OCI-LY3 (cell line): ENCODE measurements at regions not wholly inside any gene's neighbourhood (a gene's known extent, or its start where the extent isn't known, plus 50 kb on each side); places are given as distances from the start of the nearest gene placed in this dataset.

Experiments
- H2AFZ ChIP-seq: fragments of 200-600, 300-600 bp; shearing (Covaris generic); 2 replicates; pipeline ENCODE4 v1.6.0; 2014; ENCODE audit warnings: antibody characterized with exemption, low read depth, low read length
- H3K27ac ChIP-seq: fragments of 200-600, 300-600 bp; sonication (generic); 2 replicates; pipeline ENCODE4 v1.5.1; 2014; ENCODE audit warnings: mild to moderate bottlenecking, low read length, moderate library complexity, mixed read lengths
- H3K27me3 ChIP-seq: fragments of 200-600, 300-600 bp; sonication (generic); 2 replicates; pipeline ENCODE4 v1.6.1; 2014; ENCODE audit warnings: low read depth, low read length, mixed read lengths
- H3K36me3 ChIP-seq: fragments of 200-600, 300-600 bp; sonication (generic); replicated peaks from 2 replicates; pipeline ENCODE3; 2014; ENCODE audit warnings: low read depth, low read length, mixed read lengths
- H3K4me1 ChIP-seq: fragments of 300-600, 200-600 bp; sonication (generic); 2 replicates; pipeline ENCODE4 v1.6.1; 2014; ENCODE audit warnings: low read length, mixed read lengths
- H3K4me2 ChIP-seq: fragments of 200-600, 300-600 bp; sonication (generic); 2 replicates; pipeline ENCODE4 v1.6.1; 2014; ENCODE audit warnings: low read length, mixed read lengths
- H3K4me3 ChIP-seq: fragments of 300-600, 200-600 bp; sonication (generic); 2 replicates; pipeline ENCODE4 v1.5.1; 2014; ENCODE audit warnings: antibody characterized with exemption, mild to moderate bottlenecking, low read length, moderate library complexity
- H3K79me2 ChIP-seq: fragments of 300-600, 200-600 bp; shearing (Covaris generic); 2 replicates; pipeline ENCODE4 v1.6.1; 2014; ENCODE audit warnings: mild to moderate bottlenecking, low read length, mixed read lengths
- H3K9ac ChIP-seq: fragments of 300-600, 200-600 bp; shearing (Covaris generic); 2 replicates; pipeline ENCODE4 v1.6.0; 2014; ENCODE audit warnings: mild to moderate bottlenecking, low read length, moderate library complexity
- H3K9me3 ChIP-seq: fragments of 200-600, 300-600 bp; shearing (Covaris generic); 2 replicates; pipeline ENCODE4 v1.6.1; 2014; ENCODE audit warnings: low read length, mixed read lengths; ENCODE audit not compliant: insufficient read depth
- H4K20me1 ChIP-seq: fragments of 200-600, 300-600 bp; sonication (generic); 2 replicates; pipeline ENCODE4 v1.6.1; 2016; ENCODE audit warnings: low read length, mixed read lengths; ENCODE audit not compliant: insufficient read depth
- CTCF ChIP-seq: fragments of 200-600, 300-600 bp; sonication (generic); IDR thresholded peaks from 2 replicates; pipeline ENCODE4 v1.5.1; 2014; ENCODE audit warnings: antibody characterized with exemption, low read length, low read depth
- EZH2phosphoT487 ChIP-seq: fragments of 200-600 bp; shearing (Covaris generic); IDR thresholded peaks from 2 replicates; pipeline ENCODE4 v1.6.1; 2018; ENCODE audit warnings: antibody characterized with exemption, mixed run types, low read depth

DNA sequence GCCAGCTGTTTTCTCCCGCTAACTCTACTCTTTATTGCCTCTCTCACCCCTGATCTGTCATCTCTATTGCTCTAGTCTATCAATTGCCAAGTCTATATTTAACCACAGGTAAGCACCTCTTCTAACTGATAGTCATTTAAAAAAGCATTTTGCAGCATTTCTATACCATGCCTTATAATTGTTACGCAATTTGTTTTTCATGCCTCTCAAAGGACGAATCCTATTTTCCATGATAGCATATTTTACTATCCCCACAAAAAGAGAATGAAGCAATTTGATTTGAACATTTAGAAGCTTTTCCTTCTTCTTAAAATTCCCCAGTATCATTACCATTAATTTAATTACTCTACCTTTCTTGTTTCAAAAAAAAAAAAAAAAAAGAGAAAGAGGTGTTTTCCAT is 432.8 kb upstream of the ZP4 start:
- Histone ChIP-seq H3K9me3 (no peaks in the 10 kb centered on the region), H3K4me3 (no peak overlapping the region), H3K9ac (no peak overlapping the region), H3K4me1 (no peaks in the 10 kb centered on the region), H2AFZ (no peak overlapping the region), H3K36me3 (no peaks in the 10 kb centered on the region), H3K27me3 (no peaks in the 10 kb centered on the region), H4K20me1 (no peaks in the 10 kb centered on the region), H3K27ac (no peak overlapping the region), H3K4me2 (no peak overlapping the region), H3K79me2 (no peaks in the 10 kb centered on the region)
- TF ChIP-seq CTCF (no peak), EZH2phosphoT487 (no peak)

GRCh38 chr1:238319957-238320356 is 429.2 kb upstream of the ZP4 start:
- Histone ChIP-seq H3K4me2 (no peak overlapping the region), H3K79me2 (no peaks in the 10 kb centered on the region), H3K36me3 (no peaks in the 10 kb centered on the region), H3K9ac (no peak overlapping the region), H2AFZ (no peak overlapping the region), H3K27ac (no peak overlapping the region), H3K4me1 (no peaks in the 10 kb centered on the region), H3K27me3 (no peaks in the 10 kb centered on the region), H3K9me3 (no peaks in the 10 kb centered on the region), H3K4me3 (no peak overlapping the region), H4K20me1 (no peaks in the 10 kb centered on the region)
- TF ChIP-seq EZH2phosphoT487 (no peak), CTCF (no peak)

- H3K4me2 ChIP-seq, result no peak overlapping the region
- no peak overlapping the region for H3K9ac ChIP-seq
- no peak overlapping the region for H3K27ac ChIP-seq
Measured at GRCh38 chr1:238318294-238319110, 427.8 kb upstream of the ZP4 start.

DNA sequence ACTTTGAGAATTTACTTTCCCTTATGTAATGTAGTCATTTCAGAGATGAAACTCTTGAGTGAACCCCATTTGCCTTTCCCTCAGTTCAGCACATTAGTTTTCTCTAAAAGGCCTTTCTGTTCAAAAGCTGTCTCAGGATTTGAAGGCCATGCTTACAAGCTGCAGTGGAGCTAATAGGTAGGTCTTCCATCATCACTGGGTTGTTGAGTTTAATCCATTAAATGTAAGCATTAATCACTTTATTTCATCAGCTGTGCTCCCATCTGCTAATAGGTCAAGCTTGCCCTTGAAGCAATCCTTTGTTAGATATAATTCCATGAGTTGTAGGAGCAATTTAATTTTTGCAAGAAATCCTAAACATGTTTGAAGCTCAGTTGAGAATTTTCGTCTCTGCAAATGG is 422.2 kb upstream of the ZP4 start:
- no peak overlapping the region for H3K4me3 ChIP-seq
- H3K9me3 ChIP-seq, result no peaks in the 10 kb centered on the region
- no peaks in the 10 kb centered on the region for H4K20me1 ChIP-seq
- no peak overlapping the region for H3K27ac ChIP-seq
- no peaks in the 10 kb centered on the region for H3K36me3 ChIP-seq
- TF ChIP-seq CTCF (no peak), EZH2phosphoT487 (no peak)
- H3K9ac ChIP-seq, result no peak overlapping the region
- H3K4me1 ChIP-seq, result no peaks in the 10 kb centered on the region
- no peak overlapping the region for H2AFZ ChIP-seq
- no peaks in the 10 kb centered on the region for H3K79me2 ChIP-seq
- no peaks in the 10 kb centered on the region for H3K27me3 ChIP-seq
- no peak overlapping the region for H3K4me2 ChIP-seq

More at GRCh38 chr1:238318294-238319110, 427.8 kb upstream of the ZP4 start:
- no peaks in the 10 kb centered on the region for H3K9me3 ChIP-seq
- H3K4me3 ChIP-seq, result no peak overlapping the region
- no peaks in the 10 kb centered on the region for H4K20me1 ChIP-seq
- H3K36me3 ChIP-seq, result no peaks in the 10 kb centered on the region
- H3K4me1 ChIP-seq, result no peaks in the 10 kb centered on the region
- H3K27me3 ChIP-seq, result no peaks in the 10 kb centered on the region
- TF ChIP-seq CTCF (no peak), EZH2phosphoT487 (no peak)
- no peaks in the 10 kb centered on the region for H3K79me2 ChIP-seq
- H2AFZ ChIP-seq, result no peak overlapping the region
